ENCODE measurements at regions not wholly inside any gene's neighbourhood (a gene's known extent, or its start where the extent isn't known, plus 50 kb on each side); places are given as distances from the start of the nearest gene placed in this dataset.

DNA sequence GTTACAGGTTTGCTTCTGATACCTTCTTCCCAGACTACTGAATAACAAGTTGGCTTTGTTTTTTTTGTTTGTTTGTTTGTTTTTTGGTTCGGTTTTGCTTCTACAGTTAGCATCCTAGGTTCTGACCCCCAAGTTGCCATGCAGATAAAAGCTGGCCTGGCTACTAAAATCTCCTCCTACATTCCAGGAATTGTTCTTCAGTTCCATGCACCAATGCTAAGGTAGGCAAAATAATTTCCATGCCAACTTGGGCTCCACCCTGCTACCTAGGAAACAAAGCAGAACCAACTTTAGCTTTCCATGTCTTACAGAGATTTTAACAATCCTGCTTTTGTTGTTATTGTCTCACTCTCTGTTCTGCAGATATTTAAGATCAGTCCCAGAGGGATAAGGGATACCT lies 495.5 kb upstream of the SOX9 start:
- Mint-ChIP-seq H3K27ac (no peak overlapping the region), H3K36me3 (ENCODE audit: low read depth) (no peaks in the 10 kb centered on the region; the same call in 2 of the 3 replicates)

More for the DNA sequence above, 495.5 kb upstream of the SOX9 start:
- H3K4me1 ChIP-seq (ENCODE audit: insufficient read depth), result no peaks in the 10 kb centered on the region
- Mint-ChIP-seq H3K9me3 (no peaks in the 10 kb centered on the region), H3K27me3 (ENCODE audit: insufficient read depth, low read depth, poor library complexity) (no peaks in the 10 kb centered on the region), H3K4me1 (no peaks in the 10 kb centered on the region), H3K4me3 (no peak overlapping the region)
- H3K79me2 ChIP-seq (replicated peaks; ENCODE audit: insufficient read depth), result no peaks in the 10 kb centered on the region
- DNase-seq (ENCODE audit: low spot score) (peak; percentile 2), ATAC-seq (no peak)
- no peaks in the 10 kb centered on the region for H3K27me3 ChIP-seq (ENCODE audit: insufficient read depth)
- H3K4me3 ChIP-seq, result no peak overlapping the region
- H3K4me2 ChIP-seq, result no peak overlapping the region
- TF ChIP-seq, protein P1, sequence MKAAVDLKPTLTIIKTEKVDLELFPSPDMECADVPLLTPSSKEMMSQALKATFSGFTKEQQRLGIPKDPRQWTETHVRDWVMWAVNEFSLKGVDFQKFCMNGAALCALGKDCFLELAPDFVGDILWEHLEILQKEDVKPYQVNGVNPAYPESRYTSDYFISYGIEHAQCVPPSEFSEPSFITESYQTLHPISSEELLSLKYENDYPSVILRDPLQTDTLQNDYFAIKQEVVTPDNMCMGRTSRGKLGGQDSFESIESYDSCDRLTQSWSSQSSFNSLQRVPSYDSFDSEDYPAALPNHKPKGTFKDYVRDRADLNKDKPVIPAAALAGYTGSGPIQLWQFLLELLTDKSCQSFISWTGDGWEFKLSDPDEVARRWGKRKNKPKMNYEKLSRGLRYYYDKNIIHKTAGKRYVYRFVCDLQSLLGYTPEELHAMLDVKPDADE (IDR thresholded peaks at IDR 0.05), result no peak
- TF ChIP-seq EZH2 (IDR thresholded peaks at IDR 0.05; ENCODE audit: low read depth, unreplicated experiment) (no peak), ZNF114 (CRISPR knock-in tag; IDR thresholded peaks at IDR 0.05) (no peak), POLR2AphosphoS5 (IDR thresholded peaks at IDR 0.05; ENCODE audit: low read depth) (no peak), CREB1 (CRISPR knock-in tag; IDR thresholded peaks at IDR 0.05; ENCODE audit: low read depth) (no peak), NANOG (IDR thresholded peaks at IDR 0.05; ENCODE audit: borderline replicate concordance) (no peak), EZH2phosphoT487 (IDR thresholded peaks at IDR 0.05; ENCODE audit: unreplicated experiment) (no peak), JUNB (IDR thresholded peaks at IDR 0.05; ENCODE audit: unreplicated experiment) (no peak)
- TF ChIP-seq, protein P2, sequence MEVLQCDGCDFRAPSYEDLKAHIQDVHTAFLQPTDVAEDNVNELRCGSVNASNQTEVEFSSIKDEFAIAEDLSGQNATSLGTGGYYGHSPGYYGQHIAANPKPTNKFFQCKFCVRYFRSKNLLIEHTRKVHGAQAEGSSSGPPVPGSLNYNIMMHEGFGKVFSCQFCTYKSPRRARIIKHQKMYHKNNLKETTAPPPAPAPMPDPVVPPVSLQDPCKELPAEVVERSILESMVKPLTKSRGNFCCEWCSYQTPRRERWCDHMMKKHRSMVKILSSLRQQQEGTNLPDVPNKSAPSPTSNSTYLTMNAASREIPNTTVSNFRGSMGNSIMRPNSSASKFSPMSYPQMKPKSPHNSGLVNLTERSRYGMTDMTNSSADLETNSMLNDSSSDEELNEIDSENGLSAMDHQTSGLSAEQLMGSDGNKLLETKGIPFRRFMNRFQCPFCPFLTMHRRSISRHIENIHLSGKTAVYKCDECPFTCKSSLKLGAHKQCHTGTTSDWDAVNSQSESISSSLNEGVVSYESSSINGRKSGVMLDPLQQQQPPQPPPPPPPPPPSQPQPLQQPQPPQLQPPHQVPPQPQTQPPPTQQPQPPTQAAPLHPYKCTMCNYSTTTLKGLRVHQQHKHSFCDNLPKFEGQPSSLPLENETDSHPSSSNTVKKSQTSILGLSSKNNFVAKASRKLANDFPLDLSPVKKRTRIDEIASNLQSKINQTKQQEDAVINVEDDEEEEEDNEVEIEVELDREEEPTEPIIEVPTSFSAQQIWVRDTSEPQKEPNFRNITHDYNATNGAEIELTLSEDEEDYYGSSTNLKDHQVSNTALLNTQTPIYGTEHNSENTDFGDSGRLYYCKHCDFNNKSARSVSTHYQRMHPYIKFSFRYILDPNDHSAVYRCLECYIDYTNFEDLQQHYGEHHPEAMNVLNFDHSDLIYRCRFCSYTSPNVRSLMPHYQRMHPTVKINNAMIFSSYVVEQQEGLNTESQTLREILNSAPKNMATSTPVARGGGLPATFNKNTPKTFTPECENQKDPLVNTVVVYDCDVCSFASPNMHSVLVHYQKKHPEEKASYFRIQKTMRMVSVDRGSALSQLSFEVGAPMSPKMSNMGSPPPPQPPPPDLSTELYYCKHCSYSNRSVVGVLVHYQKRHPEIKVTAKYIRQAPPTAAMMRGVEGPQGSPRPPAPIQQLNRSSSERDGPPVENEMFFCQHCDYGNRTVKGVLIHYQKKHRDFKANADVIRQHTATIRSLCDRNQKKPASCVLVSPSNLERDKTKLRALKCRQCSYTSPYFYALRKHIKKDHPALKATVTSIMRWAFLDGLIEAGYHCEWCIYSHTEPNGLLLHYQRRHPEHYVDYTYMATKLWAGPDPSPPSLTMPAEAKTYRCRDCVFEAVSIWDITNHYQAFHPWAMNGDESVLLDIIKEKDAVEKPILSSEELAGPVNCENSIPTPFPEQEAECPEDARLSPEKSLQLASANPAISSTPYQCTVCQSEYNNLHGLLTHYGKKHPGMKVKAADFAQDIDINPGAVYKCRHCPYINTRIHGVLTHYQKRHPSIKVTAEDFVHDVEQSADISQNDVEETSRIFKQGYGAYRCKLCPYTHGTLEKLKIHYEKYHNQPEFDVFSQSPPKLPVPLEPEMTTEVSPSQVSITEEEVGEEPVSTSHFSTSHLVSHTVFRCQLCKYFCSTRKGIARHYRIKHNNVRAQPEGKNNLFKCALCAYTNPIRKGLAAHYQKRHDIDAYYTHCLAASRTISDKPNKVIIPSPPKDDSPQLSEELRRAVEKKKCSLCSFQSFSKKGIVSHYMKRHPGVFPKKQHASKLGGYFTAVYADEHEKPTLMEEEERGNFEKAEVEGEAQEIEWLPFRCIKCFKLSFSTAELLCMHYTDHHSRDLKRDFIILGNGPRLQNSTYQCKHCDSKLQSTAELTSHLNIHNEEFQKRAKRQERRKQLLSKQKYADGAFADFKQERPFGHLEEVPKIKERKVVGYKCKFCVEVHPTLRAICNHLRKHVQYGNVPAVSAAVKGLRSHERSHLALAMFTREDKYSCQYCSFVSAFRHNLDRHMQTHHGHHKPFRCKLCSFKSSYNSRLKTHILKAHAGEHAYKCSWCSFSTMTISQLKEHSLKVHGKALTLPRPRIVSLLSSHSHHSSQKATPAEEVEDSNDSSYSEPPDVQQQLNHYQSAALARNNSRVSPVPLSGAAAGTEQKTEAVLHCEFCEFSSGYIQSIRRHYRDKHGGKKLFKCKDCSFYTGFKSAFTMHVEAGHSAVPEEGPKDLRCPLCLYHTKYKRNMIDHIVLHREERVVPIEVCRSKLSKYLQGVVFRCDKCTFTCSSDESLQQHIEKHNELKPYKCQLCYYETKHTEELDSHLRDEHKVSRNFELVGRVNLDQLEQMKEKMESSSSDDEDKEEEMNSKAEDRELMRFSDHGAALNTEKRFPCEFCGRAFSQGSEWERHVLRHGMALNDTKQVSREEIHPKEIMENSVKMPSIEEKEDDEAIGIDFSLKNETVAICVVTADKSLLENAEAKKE (CRISPR knock-in tag; IDR thresholded peaks at IDR 0.05), result no peak
- TF ChIP-seq, protein P3, sequence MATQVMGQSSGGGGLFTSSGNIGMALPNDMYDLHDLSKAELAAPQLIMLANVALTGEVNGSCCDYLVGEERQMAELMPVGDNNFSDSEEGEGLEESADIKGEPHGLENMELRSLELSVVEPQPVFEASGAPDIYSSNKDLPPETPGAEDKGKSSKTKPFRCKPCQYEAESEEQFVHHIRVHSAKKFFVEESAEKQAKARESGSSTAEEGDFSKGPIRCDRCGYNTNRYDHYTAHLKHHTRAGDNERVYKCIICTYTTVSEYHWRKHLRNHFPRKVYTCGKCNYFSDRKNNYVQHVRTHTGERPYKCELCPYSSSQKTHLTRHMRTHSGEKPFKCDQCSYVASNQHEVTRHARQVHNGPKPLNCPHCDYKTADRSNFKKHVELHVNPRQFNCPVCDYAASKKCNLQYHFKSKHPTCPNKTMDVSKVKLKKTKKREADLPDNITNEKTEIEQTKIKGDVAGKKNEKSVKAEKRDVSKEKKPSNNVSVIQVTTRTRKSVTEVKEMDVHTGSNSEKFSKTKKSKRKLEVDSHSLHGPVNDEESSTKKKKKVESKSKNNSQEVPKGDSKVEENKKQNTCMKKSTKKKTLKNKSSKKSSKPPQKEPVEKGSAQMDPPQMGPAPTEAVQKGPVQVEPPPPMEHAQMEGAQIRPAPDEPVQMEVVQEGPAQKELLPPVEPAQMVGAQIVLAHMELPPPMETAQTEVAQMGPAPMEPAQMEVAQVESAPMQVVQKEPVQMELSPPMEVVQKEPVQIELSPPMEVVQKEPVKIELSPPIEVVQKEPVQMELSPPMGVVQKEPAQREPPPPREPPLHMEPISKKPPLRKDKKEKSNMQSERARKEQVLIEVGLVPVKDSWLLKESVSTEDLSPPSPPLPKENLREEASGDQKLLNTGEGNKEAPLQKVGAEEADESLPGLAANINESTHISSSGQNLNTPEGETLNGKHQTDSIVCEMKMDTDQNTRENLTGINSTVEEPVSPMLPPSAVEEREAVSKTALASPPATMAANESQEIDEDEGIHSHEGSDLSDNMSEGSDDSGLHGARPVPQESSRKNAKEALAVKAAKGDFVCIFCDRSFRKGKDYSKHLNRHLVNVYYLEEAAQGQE (IDR thresholded peaks at IDR 0.05; ENCODE audit: unreplicated experiment), result no peak
- TF ChIP-seq, protein P4, sequence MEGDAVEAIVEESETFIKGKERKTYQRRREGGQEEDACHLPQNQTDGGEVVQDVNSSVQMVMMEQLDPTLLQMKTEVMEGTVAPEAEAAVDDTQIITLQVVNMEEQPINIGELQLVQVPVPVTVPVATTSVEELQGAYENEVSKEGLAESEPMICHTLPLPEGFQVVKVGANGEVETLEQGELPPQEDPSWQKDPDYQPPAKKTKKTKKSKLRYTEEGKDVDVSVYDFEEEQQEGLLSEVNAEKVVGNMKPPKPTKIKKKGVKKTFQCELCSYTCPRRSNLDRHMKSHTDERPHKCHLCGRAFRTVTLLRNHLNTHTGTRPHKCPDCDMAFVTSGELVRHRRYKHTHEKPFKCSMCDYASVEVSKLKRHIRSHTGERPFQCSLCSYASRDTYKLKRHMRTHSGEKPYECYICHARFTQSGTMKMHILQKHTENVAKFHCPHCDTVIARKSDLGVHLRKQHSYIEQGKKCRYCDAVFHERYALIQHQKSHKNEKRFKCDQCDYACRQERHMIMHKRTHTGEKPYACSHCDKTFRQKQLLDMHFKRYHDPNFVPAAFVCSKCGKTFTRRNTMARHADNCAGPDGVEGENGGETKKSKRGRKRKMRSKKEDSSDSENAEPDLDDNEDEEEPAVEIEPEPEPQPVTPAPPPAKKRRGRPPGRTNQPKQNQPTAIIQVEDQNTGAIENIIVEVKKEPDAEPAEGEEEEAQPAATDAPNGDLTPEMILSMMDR (conservative IDR thresholded peaks at IDR 0.05; ENCODE audit: low read depth in 2 of 2), result no peak
- no peaks in the 10 kb centered on the region for H3F3A ChIP-seq (replicated peaks; ENCODE audit: low read depth)
- H3K27ac ChIP-seq (ENCODE audit: low read depth), result no peak overlapping the region
- no peak overlapping the region for H2AFZ ChIP-seq
- no peaks in the 10 kb centered on the region for H3K36me3 ChIP-seq (ENCODE audit: insufficient read depth)
- H4K20me1 ChIP-seq (replicated peaks; ENCODE audit: insufficient read depth), result no peaks in the 10 kb centered on the region
- peaks cover 14% of the 10 kb centered on the region for H3K9me2 ChIP-seq (ENCODE audit: insufficient read depth)

All from GM23338 (cell line).